GM21723 (cell line): ENCODE measurements at regions not wholly inside any gene's neighbourhood (a gene's known extent, or its start where the extent isn't known, plus 50 kb on each side); places are given as distances from the start of the nearest gene placed in this dataset.
A peak's percentile ranks its signal among the peaks of the same experiment; 100 is the strongest.

ENCODE experiments used
- ATAC-seq: cut with Tn5 transposase; IDR thresholded peaks from one replicate; pipeline ENCODE4 v1.9.1; 2021; ENCODE audit warnings: mild to moderate bottlenecking, moderate library complexity; ENCODE audit not compliant: unreplicated experiment

- ATAC-seq = no peak
These were observed 101.7 kb downstream of the ADAMTS1 start for GRCh38 chr21:26743524-26743923.

GRCh38 chr21:26739189-26739588 lies 106.0 kb downstream of the ADAMTS1 start:
- no peak for ATAC-seq

DNA sequence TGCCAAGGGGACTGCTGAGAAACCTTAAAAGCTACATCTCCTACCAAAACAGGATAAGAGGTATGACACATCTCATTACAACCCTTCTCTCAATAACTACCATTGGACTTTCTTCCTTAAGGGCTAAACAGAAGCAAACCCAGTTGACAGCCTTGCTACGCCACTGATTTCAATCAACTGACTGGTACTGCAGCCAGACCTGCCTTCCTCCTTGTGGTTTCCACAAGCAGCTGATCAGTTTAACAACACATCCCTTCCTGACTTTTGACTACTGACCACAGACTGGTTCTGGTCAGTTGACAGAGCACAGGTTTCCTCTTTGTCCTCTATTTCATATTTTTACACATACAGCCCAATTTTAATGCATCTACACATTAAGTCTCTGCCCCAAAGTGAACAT lies 108.8 kb downstream of the ADAMTS1 start:
- no peak for ATAC-seq

DNA sequence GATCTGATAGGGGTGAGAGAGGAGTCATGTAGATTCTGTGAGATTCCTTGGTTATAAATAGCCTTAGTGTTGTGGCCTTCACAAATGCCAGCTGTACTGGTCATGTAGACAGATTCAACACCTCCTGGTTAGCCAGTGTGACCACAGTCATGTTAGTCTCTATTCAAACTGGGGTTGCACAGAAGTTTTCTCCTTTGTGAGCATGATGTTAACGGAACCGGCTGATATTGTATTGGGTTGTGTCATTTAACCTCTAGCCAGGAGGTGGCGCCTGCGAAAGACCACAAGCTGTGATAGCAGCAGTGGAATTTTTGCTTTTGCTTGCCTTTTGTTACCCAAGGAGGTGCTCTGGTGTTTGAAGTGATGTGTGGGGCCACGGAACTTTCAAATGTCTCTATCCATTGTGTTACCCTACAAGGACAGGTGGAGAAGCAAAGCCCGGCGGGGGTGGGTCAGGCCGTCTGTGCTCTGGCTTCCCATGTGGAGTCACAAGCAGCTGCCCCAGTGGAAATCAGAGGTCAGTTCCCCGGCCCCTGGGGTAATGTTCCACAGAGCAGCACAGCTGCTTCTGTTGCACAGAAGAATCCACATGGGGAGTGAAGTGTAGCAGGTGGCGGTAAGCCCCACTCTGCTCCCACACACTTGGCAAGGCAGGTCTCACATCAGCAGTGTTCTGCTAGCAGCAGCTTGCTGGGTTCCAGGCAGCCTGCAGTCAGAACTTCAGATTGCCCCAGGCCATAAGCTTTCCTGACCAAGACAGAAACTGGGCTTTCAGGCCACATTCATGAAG lies 112.6 kb downstream of the ADAMTS1 start:
- ATAC-seq = no peak

DNA sequence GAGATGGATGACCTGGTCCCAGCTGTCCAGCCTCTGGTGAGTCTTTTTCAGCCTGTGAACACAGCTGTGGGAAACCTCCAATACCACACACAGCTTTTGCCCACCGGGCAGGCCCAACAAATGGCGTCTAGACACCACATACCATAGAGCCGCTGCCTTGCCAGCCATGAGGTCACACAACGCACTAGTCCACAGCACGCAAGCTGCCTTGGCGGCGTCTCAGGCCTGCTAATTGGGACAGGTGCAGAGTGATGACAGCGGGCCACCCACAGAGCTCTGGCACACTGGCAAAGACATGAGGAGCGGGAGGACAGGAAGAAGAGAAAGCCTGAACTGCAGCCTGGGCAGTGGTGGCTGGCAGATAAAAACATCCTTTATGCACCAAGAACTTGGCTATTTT lies 125.5 kb downstream of the ADAMTS1 start:
- ATAC-seq = no peak

- no peak for ATAC-seq
These were observed 128.0 kb downstream of the ADAMTS1 start for GRCh38 chr21:26717146-26717739.

- ATAC-seq = peak; percentile 76
These were observed 129.2 kb downstream of the ADAMTS1 start for GRCh38 chr21:26715878-26716506.

GRCh38 chr21:26715116-26715515 lies 130.1 kb downstream of the ADAMTS1 start:
- no peak for ATAC-seq

GRCh38 chr21:26710155-26710554 lies 135.1 kb downstream of the ADAMTS1 start:
- ATAC-seq = no peak

DNA sequence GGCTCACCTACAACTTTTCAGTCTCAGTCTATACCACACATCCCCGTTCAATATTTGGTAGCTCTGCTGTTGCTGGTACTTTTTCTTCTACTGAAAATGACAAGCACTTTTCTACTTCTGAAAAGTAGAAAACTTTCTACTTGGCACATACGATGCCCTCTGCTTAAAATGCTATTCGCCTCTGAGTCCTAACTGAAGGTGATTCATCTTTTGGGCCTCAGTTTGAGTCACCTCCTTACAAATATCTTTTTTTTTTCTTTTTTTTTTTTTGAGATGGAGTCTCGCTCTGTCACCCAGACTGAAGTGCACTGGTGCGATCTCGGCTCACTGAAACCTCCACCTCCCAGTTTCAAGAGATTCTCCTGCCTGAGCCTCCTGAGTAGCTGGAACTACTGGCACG lies 136.0 kb upstream of the CYYR1 start:
- no peak for ATAC-seq

DNA sequence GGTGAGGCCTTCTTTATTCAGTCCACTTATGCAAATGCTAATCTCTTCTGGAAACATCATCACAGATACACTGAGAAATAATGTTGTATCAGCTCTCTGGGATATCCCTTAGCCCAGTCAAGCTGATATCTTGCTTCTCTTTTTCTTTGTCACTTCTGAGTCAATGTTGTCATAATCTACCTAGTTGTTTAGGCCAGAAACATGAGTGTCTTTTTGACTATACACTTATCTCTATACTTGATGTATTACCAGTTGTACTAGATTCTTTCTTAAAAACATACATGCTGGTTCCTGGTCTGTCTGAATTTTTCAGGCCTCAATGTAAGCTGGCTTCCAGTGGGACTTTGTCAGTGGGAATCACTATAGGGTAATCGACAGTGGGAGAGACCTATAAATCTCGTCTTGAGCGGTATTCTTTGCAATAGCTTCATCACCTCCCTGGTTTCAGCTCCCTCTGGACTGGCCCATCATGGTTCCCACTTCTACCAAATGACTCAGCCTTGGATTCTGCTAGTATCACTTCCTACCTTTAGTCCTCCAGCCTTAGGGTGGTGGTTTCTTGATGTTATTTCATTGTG lies 135.2 kb upstream of the CYYR1 start:
- ATAC-seq = no peak

GRCh38 chr21:26707246-26707645 lies 134.2 kb upstream of the CYYR1 start:
- ATAC-seq = no peak

DNA sequence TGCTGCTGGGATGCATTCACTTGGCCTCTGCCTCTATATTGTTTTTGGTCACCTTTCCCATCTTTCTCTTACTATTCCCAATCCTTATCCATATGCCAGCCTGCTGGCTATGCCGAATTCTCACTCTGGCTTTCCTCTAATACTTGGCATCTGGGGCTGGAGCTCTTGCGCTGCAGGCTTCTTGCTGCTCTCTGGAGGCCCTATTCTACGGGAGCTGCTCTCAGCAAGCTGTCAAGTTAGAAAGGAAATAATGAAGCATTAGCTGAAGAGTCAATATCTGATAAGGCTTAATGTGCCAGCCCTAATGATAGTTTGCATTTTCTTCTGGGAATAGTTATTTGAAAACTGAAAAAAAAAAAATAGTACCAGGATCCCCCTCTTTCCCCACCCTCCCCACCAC lies 125.3 kb upstream of the CYYR1 start:
- ATAC-seq = no peak

GRCh38 chr21:26691416-26691815 lies 118.3 kb upstream of the CYYR1 start:
- no peak for ATAC-seq

DNA sequence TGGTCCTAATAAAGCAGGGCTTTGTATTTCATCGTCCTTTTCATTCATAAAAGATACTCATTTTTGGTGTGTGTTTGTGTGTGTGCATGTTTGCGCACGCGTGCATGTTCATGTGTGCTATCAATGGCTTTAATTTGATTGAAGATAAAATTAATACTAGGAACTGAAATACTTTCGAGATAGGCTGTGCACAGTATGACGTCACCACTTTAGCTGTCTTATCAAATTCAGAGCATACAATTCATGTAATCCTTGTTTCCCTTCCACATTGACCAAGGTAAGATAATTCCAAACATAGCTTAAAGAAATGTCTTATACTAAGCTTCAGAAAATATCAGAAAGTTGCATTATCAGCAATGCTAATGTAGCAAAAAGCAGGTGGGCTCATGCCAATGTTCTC lies 113.6 kb upstream of the CYYR1 start:
- no peak for ATAC-seq

DNA sequence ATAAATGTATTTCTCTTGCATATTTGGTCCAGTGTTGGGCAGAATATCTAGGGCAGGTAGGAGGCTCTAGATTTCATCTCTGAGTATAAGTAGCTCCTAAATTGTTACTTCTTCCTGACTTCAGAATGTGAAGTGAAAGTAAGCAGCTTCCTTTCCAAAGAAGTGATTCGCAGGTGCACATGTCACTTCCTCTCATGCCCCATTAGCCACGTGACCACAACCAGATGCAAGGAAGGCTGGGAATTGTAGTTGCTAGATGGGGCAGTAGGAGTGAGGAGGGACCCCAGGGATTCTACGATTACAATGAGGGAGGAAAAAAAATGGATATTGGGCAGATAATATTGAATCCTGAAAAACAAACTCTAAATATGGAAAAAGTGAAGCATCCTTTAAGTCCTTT lies 113.2 kb upstream of the CYYR1 start:
- no peak for ATAC-seq

DNA sequence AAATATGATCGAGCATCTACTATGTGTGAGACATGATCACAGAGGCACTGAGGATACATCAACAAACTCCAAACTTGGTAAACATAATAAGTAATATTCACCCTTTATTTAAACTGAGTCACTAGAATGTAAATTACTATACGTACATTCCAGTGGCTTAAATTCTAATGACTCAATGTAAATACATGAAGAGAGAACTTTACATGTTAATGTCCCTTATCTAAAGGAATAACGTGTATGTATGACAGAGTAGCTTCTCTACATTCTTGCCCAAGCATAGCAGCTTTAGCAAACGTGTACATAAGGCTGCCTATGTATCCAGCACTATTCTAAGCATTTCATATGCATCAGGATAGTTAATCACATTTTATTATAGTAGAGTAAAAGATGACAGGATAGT lies 111.8 kb upstream of the CYYR1 start:
- no peak for ATAC-seq

- no peak for ATAC-seq
These were observed 110.9 kb upstream of the CYYR1 start for GRCh38 chr21:26683996-26684395.

DNA sequence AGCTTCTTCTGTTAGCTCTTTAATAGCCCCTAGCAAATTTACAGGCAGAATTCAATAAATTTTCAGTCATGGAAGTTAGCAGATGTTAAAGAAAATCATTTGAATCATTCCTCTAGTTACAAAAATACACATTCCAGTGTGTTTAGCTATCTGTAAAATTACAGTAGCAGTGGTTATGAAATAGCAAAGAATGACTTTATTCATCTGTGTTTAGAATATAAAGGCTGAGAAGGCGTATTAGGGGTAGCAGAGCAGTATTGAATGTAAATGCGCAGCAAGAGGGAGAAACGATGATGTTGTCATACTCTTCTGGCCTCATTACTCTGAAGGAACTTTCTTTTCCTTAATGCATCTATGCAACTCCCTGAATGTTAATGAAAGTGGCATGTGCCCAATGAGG lies 106.2 kb upstream of the CYYR1 start:
- no peak for ATAC-seq

- ATAC-seq = no peak
These were observed 101.2 kb upstream of the CYYR1 start for GRCh38 chr21:26674323-26674722.

DNA sequence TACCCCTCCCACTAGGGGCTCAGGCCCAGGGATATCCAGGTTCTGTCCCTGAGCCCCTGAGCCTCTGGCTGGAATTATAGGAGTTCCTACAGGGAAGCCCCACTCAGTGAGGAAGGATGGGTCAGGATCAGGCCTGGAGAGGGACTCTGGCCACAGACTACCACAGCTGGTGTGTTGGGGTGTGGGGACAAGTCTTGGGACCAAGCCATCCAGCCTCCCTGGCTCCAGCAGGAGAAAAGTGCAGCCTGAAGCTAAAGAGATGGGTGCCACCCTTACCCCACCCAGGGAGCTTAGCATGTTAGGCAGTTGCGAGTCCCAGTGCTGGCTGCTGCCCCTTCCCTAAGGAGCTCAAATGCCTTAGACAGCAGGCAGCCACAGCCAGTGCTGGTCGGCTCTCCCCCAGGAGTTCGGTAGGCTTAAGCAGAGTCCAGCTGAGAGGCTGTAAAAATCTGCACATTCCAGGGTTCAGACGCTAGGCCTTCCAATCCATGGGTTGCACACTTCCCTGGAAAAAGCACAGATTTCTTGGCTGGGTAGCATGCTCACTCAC lies 96.2 kb upstream of the CYYR1 start:
- no peak for ATAC-seq

DNA sequence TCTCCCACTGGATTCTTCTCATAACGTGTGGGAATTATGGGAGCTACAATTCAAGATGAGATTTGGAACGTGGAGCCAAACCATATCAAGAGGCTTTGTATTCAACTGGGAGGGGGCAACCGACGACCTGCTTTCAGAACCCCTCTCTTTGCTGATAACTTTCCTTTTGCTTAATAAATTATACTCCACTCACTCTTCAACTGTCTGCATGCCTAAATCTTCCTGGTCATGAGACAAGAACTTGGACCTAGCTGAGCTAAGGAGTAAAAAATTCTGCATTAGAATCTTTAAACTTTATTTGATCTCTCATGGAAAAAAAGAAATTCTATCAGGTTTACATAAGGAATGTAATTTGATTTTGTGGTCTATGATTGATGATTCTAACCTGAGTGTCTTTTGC lies 86.7 kb upstream of the CYYR1 start:
- ATAC-seq = no peak
